ENCODE measurements at regions not wholly inside any gene's neighbourhood (a gene's known extent, or its start where the extent isn't known, plus 50 kb on each side); places are given as distances from the start of the nearest gene placed in this dataset.

DNA sequence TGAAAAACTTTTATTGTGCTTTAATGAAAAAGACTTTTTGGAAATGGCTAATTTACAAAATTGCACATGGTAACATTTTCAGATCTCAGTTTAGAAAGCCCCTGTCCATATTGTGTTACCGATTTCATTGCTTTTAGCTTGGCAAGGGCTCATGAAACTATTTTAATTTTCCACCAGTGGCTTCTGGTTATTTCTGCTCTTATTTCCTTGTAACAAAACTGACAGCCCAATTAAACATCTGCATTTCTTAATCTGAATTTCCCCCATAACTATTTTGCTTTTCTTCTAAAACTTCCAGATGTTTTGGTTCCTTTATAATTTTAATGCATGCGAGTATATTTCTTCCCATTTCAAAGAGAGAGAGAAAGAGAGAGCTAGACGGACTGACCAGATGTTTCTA is 264.8 kb downstream of the PTPRC start:
- Histone ChIP-seq H3K36me3 (no peaks in the 10 kb centered on the region), H3K4me3 (no peak overlapping the region)
- intact Hi-C loops (cut with DNase I; ENCODE audit: low total_unique reads): no loop called here

DNA sequence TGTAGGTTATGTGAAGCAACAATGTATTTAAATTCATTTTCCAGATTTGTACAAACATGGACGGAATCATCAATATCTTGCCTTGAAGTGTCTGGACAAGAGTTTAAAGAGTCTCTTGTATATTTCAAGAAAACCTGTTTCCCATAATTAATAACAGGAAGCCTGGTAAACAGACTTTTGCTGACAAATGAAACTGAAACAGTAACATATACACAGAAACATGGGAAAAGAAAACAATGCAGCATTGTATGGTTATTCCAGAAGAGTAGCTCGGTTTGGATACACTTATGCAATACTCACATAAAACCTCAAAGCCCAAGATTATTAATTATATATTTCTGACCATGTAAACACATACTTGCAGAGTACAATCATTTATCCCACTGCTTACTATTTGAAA is 265.5 kb downstream of the PTPRC start:
- Histone ChIP-seq H3K4me3 (no peak overlapping the region), H3K27ac (no peak overlapping the region), H3K9me3 (no peaks in the 10 kb centered on the region), H3K4me1 (peaks cover 0 to 7% (median 2%) of the 10 kb centered on the region in 4 donors), H3K27me3 (no peaks in the 10 kb centered on the region), H3K36me3 (no peaks in the 10 kb centered on the region)
- no peak for DNase-seq
- TF ChIP-seq, protein P1, sequence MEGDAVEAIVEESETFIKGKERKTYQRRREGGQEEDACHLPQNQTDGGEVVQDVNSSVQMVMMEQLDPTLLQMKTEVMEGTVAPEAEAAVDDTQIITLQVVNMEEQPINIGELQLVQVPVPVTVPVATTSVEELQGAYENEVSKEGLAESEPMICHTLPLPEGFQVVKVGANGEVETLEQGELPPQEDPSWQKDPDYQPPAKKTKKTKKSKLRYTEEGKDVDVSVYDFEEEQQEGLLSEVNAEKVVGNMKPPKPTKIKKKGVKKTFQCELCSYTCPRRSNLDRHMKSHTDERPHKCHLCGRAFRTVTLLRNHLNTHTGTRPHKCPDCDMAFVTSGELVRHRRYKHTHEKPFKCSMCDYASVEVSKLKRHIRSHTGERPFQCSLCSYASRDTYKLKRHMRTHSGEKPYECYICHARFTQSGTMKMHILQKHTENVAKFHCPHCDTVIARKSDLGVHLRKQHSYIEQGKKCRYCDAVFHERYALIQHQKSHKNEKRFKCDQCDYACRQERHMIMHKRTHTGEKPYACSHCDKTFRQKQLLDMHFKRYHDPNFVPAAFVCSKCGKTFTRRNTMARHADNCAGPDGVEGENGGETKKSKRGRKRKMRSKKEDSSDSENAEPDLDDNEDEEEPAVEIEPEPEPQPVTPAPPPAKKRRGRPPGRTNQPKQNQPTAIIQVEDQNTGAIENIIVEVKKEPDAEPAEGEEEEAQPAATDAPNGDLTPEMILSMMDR (IDR thresholded peaks at IDR 0.05): no peak
- intact Hi-C loops (cut with DNase I; ENCODE audit: low total_unique reads): no loop called here

More for the DNA sequence above, 264.8 kb downstream of the PTPRC start:
- H3K4me1 ChIP-seq: peaks cover 0 to 7% (median 2%) of the 10 kb centered on the region in 4 donors
- no peaks in the 10 kb centered on the region for H3K9me3 ChIP-seq
- no peaks in the 10 kb centered on the region for H3K27me3 ChIP-seq
- DNase-seq: no peak
- no peak overlapping the region for H3K27ac ChIP-seq
- TF ChIP-seq, protein P1 (IDR thresholded peaks at IDR 0.05): no peak

DNA sequence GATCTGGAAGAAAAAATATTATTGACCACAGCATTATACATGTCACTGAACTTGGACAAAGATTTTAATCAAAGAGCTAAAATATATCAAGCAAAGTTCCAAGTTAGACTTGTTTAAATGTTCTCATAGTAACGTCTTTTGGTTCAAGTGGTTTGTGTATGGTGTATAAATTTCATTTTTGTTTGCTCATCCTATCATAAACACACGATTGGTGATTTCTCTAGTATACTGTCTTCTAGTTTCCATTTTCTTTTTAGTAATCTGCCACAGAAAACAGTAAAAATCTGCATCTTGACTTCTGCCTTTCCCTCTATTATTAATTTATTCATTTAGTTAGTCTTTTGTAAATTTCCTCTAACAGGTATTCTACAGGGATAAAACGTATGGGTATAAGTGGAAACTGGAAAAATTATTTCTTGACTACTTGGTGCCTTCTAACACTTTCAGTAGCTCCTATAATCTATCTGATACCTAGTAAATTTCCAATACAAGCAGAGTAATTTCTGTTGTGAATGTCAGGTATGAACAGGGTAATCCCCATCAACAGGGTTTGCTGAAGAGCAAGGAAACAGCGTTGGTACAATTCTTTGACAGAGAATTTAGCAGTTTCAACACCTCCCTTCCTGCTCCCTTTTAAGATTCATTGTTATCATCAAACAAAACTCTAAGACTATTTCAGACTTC is 268.0 kb downstream of the PTPRC start:
- Histone ChIP-seq H3K27ac (no peak overlapping the region), H3K9me3 (no peaks in the 10 kb centered on the region), H3K4me3 (no peak overlapping the region), H3K4me1 (peaks cover 0 to 4% (median 0%) of the 10 kb centered on the region in 4 donors), H3K27me3 (no peaks in the 10 kb centered on the region), H3K36me3 (no peaks in the 10 kb centered on the region)
- intact Hi-C loops (cut with DNase I; ENCODE audit: low total_unique reads): no loop called here
- no peak for DNase-seq
- TF ChIP-seq, protein P1 (IDR thresholded peaks at IDR 0.05): no peak

DNA sequence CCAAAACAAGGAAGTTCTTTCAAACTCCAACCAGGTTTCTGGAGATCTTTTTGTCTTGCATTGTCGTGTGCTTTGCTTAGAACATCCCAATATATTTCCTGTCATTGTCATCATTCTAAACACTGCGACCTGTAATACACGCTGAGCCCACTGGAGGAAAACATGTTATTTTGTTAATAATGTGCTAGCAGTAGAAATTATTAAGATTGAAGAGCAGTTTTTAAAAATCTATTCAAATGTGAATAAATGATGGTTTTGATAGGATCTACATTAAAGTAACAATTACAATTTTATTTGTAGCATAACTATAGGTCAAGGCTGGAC is 268.5 kb downstream of the PTPRC start:
- no peaks in the 10 kb centered on the region for H3K36me3 ChIP-seq
- peaks cover 0 to 4% (median 0%) of the 10 kb centered on the region in 4 donors for H3K4me1 ChIP-seq
- no peak overlapping the region for H3K4me3 ChIP-seq
- intact Hi-C loops (cut with DNase I; ENCODE audit: low total_unique reads): no loop called here
- DNase-seq: no peak
- H3K27me3 ChIP-seq: no peaks in the 10 kb centered on the region
- H3K27ac ChIP-seq: no peak overlapping the region
- no peaks in the 10 kb centered on the region for H3K9me3 ChIP-seq
- TF ChIP-seq, protein P1 (IDR thresholded peaks at IDR 0.05): no peak

DNA sequence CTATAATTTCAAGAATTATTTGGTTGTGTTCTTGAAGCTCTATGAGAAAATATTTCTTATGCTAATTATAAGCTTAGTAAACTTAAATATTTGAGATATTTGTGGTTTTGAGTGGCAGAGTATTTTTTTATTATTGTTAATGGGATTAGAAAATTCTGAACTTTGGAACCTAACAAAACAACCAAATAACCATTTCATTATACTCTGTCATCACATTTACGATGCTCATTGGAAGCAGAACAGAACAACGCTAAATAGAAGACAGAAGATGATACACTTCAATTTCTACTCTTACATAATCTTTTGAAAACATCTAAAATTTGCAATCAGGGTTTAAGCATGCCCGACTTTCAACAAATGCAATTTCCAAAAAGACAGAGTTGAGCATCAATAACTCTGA is 270.2 kb downstream of the PTPRC start:
- TF ChIP-seq, protein P1 (IDR thresholded peaks at IDR 0.05): no peak
- Histone ChIP-seq H3K36me3 (no peaks in the 10 kb centered on the region), H3K4me1 (peaks cover 0 to 7% (median 0%) of the 10 kb centered on the region in 4 donors), H3K4me3 (no peak overlapping the region), H3K9me3 (no peaks in the 10 kb centered on the region), H3K27me3 (no peaks in the 10 kb centered on the region), H3K27ac (no peak overlapping the region)
- DNase-seq: no peak
- intact Hi-C loops (cut with DNase I; ENCODE audit: low total_unique reads): no loop called here

DNA sequence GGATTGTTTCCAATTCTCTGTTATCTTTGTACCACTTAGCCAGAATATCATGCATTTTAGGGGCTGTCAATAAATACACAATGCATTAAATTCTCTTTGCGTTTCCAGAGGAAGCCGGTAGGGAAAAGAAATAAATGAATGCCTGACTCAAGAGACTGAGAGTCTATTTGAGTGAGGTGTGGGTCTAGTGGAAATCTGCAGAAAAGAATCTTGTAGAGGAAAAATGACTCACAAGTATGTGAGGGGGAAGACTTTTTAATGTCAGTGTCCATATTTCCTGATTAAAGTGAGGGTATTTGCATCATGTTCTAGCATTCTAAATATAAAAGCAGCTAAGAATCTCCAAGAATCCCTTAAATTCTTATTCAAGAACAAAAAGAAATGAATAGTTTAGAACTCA is 271.1 kb downstream of the PTPRC start:
- Histone ChIP-seq H3K4me1 (peaks cover 0 to 7% (median 0%) of the 10 kb centered on the region in 4 donors), H3K27ac (no peak overlapping the region), H3K4me3 (no peak overlapping the region), H3K36me3 (no peaks in the 10 kb centered on the region), H3K9me3 (no peaks in the 10 kb centered on the region), H3K27me3 (no peaks in the 10 kb centered on the region)
- TF ChIP-seq, protein P1 (IDR thresholded peaks at IDR 0.05): no peak
- intact Hi-C loops (cut with DNase I; ENCODE audit: low total_unique reads): no loop called here
- DNase-seq: no peak

All from tibial artery (tissue), 4 donors.